ENCODE measurements at regions not wholly inside any gene's neighbourhood (a gene's known extent, or its start where the extent isn't known, plus 50 kb on each side); places are given as distances from the start of the nearest gene placed in this dataset.

DNA sequence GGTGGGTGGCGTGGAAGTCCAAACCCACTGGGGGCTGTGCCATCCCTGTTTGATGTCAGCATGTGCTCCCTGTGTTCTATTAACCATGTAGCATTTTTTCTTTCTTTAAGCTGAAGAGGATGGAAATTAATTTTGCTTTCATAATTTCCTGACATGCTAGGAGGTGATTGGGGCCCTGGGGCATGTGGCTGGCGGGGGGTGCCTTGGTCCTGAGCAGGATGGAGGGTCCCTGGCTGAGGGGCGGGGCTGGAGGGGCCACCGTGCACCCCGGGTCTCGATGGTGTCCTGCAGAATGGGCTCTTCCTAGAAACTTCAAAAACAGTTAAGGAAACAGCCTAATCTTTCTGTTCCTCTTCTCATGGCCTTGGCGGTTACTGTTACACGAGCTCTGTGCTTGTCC lies 69.3 kb upstream of the IRX4 start:
- DNase-seq, result no peak
- H3K27me3 ChIP-seq (replicated peaks), result no peaks in the 10 kb centered on the region
- in situ Hi-C loops (cut with HindIII; ENCODE audit: low pct_ligation_motif_present, low sequenced_read_pairs), result no loop called here
- H3K36me3 ChIP-seq (replicated peaks), result no peaks in the 10 kb centered on the region
- no peak overlapping the region for H3K27ac ChIP-seq
- TF ChIP-seq, protein P1, sequence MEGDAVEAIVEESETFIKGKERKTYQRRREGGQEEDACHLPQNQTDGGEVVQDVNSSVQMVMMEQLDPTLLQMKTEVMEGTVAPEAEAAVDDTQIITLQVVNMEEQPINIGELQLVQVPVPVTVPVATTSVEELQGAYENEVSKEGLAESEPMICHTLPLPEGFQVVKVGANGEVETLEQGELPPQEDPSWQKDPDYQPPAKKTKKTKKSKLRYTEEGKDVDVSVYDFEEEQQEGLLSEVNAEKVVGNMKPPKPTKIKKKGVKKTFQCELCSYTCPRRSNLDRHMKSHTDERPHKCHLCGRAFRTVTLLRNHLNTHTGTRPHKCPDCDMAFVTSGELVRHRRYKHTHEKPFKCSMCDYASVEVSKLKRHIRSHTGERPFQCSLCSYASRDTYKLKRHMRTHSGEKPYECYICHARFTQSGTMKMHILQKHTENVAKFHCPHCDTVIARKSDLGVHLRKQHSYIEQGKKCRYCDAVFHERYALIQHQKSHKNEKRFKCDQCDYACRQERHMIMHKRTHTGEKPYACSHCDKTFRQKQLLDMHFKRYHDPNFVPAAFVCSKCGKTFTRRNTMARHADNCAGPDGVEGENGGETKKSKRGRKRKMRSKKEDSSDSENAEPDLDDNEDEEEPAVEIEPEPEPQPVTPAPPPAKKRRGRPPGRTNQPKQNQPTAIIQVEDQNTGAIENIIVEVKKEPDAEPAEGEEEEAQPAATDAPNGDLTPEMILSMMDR (IDR thresholded peaks at IDR 0.05; ENCODE audit: low read depth, low read length, missing control alignments), result no peak
- no peak overlapping the region for H3K4me3 ChIP-seq (ENCODE audit: low read depth, low read length)

DNA sequence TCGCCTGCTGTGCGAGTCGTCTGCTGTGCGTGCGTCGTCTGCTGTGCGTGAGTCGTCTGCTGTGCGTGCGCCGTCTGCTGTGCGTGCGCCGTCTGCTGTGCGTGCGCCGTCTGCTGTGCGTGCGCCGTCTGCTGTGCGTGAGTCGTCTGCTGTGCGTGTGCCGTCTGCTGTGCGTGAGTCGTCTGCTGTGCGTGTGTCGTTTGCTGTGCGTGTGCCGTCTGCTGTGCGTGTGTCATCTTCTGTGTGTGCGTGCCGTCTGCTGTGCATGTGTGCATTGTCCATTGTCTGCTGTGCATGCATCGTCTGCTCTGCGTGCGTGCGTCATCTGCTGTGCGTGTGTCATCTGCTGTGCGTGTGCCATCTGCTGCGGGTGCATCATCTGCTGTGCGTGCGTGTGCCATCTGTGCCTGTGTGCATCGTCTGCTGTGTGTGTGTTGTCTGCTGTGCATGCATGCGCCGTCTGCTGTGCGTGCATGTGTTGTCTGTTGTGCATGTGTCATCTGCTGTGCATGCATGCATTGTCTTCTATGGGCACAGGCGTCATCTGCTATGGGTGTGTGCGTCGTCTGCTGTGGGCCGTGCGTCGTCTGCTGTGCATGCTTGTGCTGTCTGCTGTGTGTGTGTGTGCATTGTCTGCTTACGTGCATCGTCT lies 68.6 kb upstream of the IRX4 start:
- H3K36me3 ChIP-seq (replicated peaks), result no peaks in the 10 kb centered on the region
- no peaks in the 10 kb centered on the region for H3K27me3 ChIP-seq (replicated peaks)
- TF ChIP-seq, protein P1 (IDR thresholded peaks at IDR 0.05; ENCODE audit: low read depth, low read length, missing control alignments), result no peak
- DNase-seq, result no peak
- in situ Hi-C loops (cut with HindIII; ENCODE audit: low pct_ligation_motif_present, low sequenced_read_pairs), result no loop called here
- H3K27ac ChIP-seq, result no peak overlapping the region
- no peak overlapping the region for H3K4me3 ChIP-seq (ENCODE audit: low read depth, low read length)

DNA sequence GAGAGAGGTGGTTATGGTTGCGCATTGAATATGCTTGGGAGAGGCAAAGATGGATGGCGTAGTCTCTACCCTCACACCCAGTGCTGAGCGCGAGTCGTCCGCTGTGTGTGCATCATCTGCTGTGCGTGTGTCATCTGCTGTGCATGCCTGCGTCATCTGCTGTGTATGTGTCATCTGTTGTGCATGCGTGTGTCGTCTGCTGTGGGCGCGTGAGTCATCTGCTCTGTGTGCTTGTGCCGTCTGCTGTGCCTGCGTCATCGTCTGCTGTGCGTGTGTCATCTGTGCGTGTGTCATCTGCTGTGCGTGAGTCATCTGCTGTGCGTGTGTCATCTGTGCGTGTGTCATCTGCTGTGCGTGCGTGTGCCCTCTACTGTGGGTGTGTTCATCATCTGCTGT lies 68.0 kb upstream of the IRX4 start:
- TF ChIP-seq, protein P1 (IDR thresholded peaks at IDR 0.05; ENCODE audit: low read depth, low read length, missing control alignments), result no peak
- in situ Hi-C loops (cut with HindIII; ENCODE audit: low pct_ligation_motif_present, low sequenced_read_pairs), result no loop called here
- H3K27me3 ChIP-seq (replicated peaks), result no peaks in the 10 kb centered on the region
- DNase-seq, result no peak
- H3K36me3 ChIP-seq (replicated peaks), result no peaks in the 10 kb centered on the region
- no peak overlapping the region for H3K4me3 ChIP-seq (ENCODE audit: low read depth, low read length)
- no peak overlapping the region for H3K27ac ChIP-seq

DNA sequence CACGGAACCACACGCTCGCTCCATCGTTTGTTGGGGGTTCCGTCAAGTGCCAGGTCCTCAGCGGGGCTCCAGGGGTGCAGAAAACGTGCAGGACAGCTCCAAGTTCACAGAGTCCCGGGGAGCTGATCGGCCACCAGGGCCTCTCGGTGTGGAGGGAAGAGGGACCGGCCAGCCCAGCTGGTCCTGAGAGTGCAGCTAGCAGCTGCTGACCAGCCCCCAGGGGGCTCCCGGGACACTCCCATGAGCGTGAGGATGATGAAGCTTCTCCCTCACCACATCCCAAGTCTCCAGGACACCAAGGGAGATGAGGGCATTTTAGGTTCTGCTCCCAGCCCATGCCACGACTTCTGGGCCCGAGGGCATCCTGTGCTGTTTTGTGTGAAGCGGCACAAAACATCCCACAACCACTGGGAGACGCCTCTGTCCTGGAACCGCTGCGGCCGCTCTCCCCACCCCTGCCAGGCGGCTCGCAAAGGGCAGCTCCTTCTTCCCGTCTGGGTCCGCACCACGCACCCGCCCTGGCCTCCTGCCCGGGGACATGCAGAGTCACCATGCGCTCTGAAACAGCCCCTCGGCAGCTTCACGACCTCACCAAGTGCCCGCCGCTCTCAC lies 67.5 kb upstream of the IRX4 start:
- H3K27me3 ChIP-seq (replicated peaks), result no peaks in the 10 kb centered on the region
- no peak overlapping the region for H3K27ac ChIP-seq
- DNase-seq, result no peak
- H3K4me3 ChIP-seq (ENCODE audit: low read depth, low read length), result no peak overlapping the region
- TF ChIP-seq, protein P1 (IDR thresholded peaks at IDR 0.05; ENCODE audit: low read depth, low read length, missing control alignments), result no peak
- in situ Hi-C loops (cut with HindIII; ENCODE audit: low pct_ligation_motif_present, low sequenced_read_pairs), result no loop called here
- H3K36me3 ChIP-seq (replicated peaks), result no peaks in the 10 kb centered on the region

DNA sequence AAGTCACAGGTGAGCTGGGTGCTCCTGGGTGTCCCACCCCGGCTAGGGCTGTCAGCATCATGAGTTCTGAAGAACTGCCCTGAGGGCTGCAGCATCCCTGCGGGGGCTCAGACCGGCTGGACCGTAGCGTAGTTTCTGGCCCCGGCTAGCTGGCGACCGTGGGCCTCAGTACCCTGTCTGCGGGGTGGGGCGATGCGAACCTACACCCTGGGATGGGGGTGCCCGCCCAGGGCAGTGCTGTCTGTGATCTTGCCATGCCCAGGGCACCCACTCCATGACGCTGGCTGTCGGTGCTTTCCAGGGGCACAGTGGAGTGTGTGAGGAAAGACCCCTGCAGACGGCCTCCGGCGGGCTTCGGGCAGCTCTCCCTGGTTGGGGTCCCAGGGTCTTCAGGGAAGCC lies 66.5 kb upstream of the IRX4 start:
- in situ Hi-C loops (cut with HindIII; ENCODE audit: low pct_ligation_motif_present, low sequenced_read_pairs), result no loop called here
- H3K27me3 ChIP-seq (replicated peaks), result no peaks in the 10 kb centered on the region

More for the DNA sequence above, 66.5 kb upstream of the IRX4 start:
- Histone ChIP-seq H3K27ac (no peak overlapping the region), H3K4me3 (ENCODE audit: low read depth, low read length) (no peak overlapping the region), H3K36me3 (replicated peaks) (no peaks in the 10 kb centered on the region)
- no peak for DNase-seq
- TF ChIP-seq, protein P1 (IDR thresholded peaks at IDR 0.05; ENCODE audit: low read depth, low read length, missing control alignments), result no peak

Data from brain microvascular endothelial cell (primary cell).